ENCODE measurements at regions not wholly inside any gene's neighbourhood (a gene's known extent, or its start where the extent isn't known, plus 50 kb on each side); places are given as distances from the start of the nearest gene placed in this dataset.
"Not testable (repeated sequence)": the region's sequence is repeated elsewhere in the genome, so short reads cannot be mapped to it uniquely, and the experiment has no call there.

DNA sequence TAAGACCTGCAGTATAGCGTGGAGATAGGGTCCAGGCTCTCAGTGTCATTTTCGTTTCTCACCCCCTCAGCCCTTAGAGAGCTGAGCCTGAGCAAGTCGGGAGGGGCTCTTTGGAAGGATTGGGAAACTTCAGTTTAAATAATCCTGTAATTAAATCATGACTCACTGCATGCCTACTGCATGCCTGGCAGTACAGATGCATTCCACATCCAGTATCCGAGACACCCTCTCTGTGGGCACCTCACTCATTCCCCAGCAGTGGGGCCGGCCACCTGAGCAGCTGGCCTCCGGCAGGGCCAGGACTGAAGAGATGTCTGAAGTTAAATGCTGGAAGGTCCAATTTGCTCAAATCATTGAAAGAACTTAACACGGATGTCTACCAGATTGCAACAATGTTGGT is 316.6 kb downstream of the THBS2 start:
- H3K4me3 ChIP-seq (ENCODE audit: low read depth, low read length), result no peak overlapping the region
- no peak for DNase-seq (ENCODE audit: low read depth)
- TF ChIP-seq, protein P1, sequence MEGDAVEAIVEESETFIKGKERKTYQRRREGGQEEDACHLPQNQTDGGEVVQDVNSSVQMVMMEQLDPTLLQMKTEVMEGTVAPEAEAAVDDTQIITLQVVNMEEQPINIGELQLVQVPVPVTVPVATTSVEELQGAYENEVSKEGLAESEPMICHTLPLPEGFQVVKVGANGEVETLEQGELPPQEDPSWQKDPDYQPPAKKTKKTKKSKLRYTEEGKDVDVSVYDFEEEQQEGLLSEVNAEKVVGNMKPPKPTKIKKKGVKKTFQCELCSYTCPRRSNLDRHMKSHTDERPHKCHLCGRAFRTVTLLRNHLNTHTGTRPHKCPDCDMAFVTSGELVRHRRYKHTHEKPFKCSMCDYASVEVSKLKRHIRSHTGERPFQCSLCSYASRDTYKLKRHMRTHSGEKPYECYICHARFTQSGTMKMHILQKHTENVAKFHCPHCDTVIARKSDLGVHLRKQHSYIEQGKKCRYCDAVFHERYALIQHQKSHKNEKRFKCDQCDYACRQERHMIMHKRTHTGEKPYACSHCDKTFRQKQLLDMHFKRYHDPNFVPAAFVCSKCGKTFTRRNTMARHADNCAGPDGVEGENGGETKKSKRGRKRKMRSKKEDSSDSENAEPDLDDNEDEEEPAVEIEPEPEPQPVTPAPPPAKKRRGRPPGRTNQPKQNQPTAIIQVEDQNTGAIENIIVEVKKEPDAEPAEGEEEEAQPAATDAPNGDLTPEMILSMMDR (IDR thresholded peaks at IDR 0.05; ENCODE audit: insufficient read depth, low read depth, low read length, missing control alignments), result no peak

DNA sequence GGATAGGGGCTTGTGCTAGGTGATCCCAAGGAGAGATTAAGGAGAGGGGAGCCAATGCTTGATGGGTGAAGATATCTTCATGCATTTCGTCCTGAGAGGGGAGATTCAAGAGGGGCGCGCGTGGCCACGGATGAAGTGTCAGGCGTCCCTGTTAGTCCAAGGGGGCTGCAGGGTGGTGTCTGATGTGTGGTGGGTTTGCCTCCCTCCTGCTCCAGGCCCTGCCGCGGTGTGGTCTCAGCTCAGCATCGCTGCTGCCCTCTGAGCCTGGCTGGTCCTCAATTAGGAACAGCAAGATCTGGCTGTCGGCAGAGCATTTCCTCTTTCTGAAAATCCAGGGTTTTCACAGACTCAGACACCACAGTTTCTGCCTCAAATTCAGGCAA is 318.0 kb downstream of the THBS2 start:
- H3K4me3 ChIP-seq (ENCODE audit: low read depth, low read length), result no peak overlapping the region
- TF ChIP-seq, protein P1 (IDR thresholded peaks at IDR 0.05; ENCODE audit: insufficient read depth, low read depth, low read length, missing control alignments), result no peak
- DNase-seq (ENCODE audit: low read depth), result no peak

DNA sequence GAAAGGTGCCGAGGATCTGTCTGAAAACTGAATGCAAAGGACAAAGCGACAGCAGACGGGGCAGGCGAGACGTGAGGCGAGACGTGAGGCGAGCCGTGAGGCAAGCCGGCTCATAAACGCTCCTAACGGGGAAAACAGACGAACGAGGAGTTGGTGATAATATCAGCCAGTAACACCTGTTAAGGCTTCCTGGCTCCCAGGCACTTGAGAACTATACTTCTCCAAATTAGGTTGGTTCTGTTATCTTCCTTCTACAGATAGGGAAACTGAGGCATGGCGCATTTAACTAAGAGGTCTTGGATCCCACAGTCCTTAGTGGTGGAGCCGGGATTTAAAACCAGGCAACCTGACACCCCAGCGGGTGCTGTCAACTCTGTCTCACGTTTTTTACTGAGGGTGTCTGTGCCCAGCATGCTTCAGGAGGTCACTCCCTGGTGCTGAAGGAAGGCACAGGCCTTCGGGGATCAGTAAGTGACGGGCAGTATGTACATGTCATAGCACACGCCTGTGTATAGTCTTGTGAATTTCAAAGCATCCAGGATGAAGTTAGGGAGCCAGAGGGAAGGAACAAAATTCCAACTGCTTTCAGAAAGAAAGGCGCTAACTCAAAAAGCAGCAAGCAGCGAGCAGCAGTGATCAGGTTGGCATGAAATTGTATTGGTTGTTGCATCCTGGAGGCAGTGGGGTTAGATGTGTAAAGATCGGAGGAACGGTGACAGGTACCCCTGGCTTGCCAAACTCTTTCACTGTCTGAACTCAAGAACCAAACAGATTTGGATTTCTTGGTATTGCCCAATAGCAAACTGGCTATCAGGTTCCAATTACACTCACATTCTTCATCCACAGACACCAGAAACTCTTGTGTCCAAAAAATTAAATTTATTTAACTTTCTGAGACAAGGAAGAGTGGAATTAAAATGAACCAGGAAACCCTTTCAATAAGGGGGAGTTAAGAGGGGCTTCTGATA is 318.7 kb downstream of the THBS2 start:
- no peak for DNase-seq (ENCODE audit: low read depth)
- TF ChIP-seq, protein P1 (IDR thresholded peaks at IDR 0.05; ENCODE audit: insufficient read depth, low read depth, low read length, missing control alignments), result no peak
- H3K4me3 ChIP-seq (ENCODE audit: low read depth, low read length), result no peak overlapping the region

DNA sequence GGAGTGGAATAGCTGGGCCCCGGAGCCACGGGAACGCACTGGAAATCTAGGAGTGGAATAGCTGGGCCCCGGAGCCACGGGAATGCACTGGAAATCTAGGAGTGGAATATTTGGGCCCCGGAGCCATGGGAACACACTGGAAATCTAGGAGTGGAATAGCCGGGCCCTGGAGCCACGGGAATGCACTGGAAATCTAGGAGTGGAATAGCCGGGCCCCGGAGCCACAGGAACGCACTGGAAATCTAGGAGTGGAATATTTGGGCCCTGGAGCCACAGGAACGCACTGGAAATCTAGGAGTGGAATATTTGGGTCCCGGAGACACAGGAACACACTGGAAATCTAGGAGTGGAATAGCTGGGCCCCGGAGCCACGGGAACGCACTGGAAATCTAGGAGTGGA is 321.5 kb downstream of the THBS2 start:
- H3K4me3 ChIP-seq (ENCODE audit: low read depth, low read length); DNase-seq (ENCODE audit: low read depth): not testable (repeated sequence)

DNA sequence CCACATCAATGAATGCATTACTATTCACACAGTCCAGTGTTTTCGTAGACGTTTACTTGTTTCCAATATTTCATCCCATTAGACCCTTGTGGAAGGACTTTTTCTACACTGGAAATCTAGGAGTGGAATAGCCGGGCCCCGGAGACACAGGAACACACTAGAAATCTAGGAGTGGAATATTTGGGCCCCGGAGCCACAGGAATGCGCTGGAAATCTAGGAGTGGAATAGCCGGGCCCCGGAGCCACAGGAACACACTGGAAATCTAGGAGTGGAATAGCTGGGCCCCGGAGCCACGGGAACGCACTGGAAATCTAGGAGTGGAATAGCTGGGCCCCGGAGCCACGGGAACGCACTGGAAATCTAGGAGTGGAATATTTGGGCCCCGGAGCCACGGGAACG is 322.6 kb downstream of the THBS2 start:
- not testable (repeated sequence) for H3K4me3 ChIP-seq (ENCODE audit: low read depth, low read length); DNase-seq (ENCODE audit: low read depth)

DNA sequence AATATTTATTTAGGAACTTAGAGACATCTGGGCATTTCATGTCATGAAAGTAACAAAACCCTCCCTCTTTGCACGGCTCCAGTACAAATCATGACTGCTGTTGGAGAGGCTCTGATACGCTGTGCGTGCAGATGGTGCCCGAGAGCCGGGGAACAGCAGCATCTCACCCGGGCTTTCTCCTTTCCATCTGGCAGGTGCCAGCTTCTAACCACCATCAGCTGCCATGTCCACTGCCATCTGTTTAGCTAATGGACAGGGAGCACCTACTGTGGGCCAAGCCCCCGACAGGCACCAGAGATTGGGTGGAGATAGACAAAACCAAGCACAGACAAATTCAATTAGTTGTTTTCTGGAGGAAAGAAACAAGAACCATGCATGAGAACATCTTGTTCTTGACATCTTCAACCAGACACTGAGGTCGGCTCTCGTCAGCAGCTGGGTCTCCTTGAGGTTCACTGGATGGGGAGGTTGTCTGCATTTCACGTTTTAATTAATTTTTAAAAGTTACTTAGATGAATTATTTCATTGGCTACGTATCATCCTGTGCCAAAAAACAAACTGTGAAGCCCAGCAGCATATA is 323.7 kb downstream of the THBS2 start:
- H3K4me3 ChIP-seq (ENCODE audit: low read depth, low read length), result no peak overlapping the region
- DNase-seq (ENCODE audit: low read depth), result no peak
- TF ChIP-seq, protein P1 (IDR thresholded peaks at IDR 0.05; ENCODE audit: insufficient read depth, low read depth, low read length, missing control alignments), result no peak

DNA sequence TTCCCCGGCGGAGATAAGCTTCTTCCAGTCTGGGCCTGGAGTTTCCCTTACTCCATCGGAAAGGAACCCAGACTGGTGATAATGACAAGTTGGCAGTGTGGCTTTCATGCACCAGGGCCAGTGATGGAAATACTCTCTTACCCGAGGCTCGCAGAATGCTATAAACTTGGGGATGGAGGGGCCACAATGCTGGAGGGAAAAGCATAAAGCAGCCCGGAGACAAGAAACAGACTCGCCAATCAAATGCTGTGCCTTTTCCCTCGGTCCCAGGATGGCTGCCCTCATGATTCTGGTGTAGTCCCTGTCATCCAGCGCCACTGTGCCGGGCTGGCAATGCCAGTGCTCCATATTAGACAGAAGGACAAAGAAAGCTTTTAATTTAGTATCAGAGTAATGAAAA is 325.6 kb downstream of the THBS2 start:
- DNase-seq (ENCODE audit: low read depth), result no peak
- H3K4me3 ChIP-seq (ENCODE audit: low read depth, low read length), result no peak overlapping the region
- TF ChIP-seq, protein P1 (IDR thresholded peaks at IDR 0.05; ENCODE audit: insufficient read depth, low read depth, low read length, missing control alignments), result no peak

DNA sequence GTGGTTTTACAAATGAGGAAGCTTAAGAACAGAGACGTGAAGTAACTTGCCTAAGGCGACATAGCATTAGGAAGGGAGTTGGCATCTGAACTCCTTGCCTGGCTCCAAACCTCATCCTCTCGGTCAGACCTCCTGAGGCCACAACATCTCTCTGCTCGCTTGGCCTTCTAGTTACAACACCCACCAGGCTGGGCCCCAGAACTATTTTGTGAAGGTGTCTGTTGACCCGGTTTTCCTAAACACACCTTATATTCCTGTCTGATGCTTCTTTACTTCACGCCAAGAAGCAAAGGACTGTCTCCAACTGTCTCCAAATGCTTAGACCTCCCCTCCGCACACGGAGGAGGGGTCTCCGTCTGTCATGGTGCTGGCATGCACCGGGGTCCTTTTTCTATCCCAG is 326.6 kb downstream of the THBS2 start:
- no peak overlapping the region for H3K4me3 ChIP-seq (ENCODE audit: low read depth, low read length)
- TF ChIP-seq, protein P1 (IDR thresholded peaks at IDR 0.05; ENCODE audit: insufficient read depth, low read depth, low read length, missing control alignments), result no peak
- no peak for DNase-seq (ENCODE audit: low read depth)
